ENCODE measurements at regions not wholly inside any gene's neighbourhood (a gene's known extent, or its start where the extent isn't known, plus 50 kb on each side); places are given as distances from the start of the nearest gene placed in this dataset.

DNA sequence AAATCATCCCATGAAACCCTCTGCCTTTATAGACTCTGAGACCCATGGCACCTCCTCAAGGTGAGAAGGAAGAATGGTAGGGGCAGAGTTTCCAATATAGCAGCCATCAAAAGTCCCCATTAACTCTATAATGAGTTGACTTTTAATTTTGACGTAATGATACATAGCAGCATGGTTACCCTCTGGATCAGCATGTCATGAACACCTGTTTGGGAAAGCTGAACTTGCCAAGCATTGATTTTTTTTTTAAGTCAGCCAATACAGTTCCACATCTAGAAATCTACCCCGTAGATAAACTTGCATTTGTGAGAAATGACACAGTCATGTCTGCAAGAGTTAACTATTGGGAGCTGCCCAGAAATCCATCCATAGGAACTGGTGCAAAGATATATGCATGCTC, 191.8 kb downstream of the TMEM114 start:
- DNase-seq (no peak), ATAC-seq (ENCODE audit: poor library complexity) (no peak)
- Histone ChIP-seq H3K27ac (ENCODE audit: low read depth in 1 of 2, low read length in 2 of 2) (no peak overlapping the region), H3K27me3 (ENCODE audit: control insufficient read depth in 1 of 2, insufficient read depth in 2 of 2, low read length in 2 of 2) (no peaks in the 10 kb centered on the region), H3K36me3 (ENCODE audit: insufficient read depth, low read length) (no peaks in the 10 kb centered on the region), H3K9me3 (ENCODE audit: control insufficient read depth in 1 of 2, insufficient read depth in 1 of 2, low read length in 2 of 2) (peaks cover 0 to 16% of the 10 kb centered on the region in 2 experiments), H3K4me1 (ENCODE audit: insufficient read depth, low read length) (no peaks in the 10 kb centered on the region), H3K4me3 (ENCODE audit: low read length) (no peak overlapping the region)
- no peaks in the 10 kb centered on the region for H3K4me1 Mint-ChIP-seq (ENCODE audit: low read depth)
- intact Hi-C loops (cut with DNase I, micrococcal nuclease): no loop called here
- no peak overlapping the region for H3K4me3 Mint-ChIP-seq
- H3K27ac Mint-ChIP-seq: no peak overlapping the region
- no peaks in the 10 kb centered on the region for H3K36me3 Mint-ChIP-seq (ENCODE audit: low read depth)
- no peaks in the 10 kb centered on the region for H3K27me3 Mint-ChIP-seq
- ChIA-PET CTCF (no interaction called here), POLR2A (no interaction called here)
- peaks cover 16% of the 10 kb centered on the region for H3K9me3 Mint-ChIP-seq
- TF ChIP-seq, protein P1, sequence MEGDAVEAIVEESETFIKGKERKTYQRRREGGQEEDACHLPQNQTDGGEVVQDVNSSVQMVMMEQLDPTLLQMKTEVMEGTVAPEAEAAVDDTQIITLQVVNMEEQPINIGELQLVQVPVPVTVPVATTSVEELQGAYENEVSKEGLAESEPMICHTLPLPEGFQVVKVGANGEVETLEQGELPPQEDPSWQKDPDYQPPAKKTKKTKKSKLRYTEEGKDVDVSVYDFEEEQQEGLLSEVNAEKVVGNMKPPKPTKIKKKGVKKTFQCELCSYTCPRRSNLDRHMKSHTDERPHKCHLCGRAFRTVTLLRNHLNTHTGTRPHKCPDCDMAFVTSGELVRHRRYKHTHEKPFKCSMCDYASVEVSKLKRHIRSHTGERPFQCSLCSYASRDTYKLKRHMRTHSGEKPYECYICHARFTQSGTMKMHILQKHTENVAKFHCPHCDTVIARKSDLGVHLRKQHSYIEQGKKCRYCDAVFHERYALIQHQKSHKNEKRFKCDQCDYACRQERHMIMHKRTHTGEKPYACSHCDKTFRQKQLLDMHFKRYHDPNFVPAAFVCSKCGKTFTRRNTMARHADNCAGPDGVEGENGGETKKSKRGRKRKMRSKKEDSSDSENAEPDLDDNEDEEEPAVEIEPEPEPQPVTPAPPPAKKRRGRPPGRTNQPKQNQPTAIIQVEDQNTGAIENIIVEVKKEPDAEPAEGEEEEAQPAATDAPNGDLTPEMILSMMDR (IDR thresholded peaks at IDR 0.05): no peak

GRCh38 chr16:8397223-8397622, 193.1 kb downstream of the TMEM114 start:
- ChIA-PET CTCF (no interaction called here), POLR2A (no interaction called here)
- H3K36me3 Mint-ChIP-seq (ENCODE audit: low read depth): no peaks in the 10 kb centered on the region
- TF ChIP-seq, protein P1 (IDR thresholded peaks at IDR 0.05): no peak
- H3K4me1 Mint-ChIP-seq (ENCODE audit: low read depth): no peaks in the 10 kb centered on the region
- intact Hi-C loops (cut with DNase I, micrococcal nuclease): no loop called here
- no peaks in the 10 kb centered on the region for H3K36me3 ChIP-seq (ENCODE audit: insufficient read depth, low read length)
- no peaks in the 10 kb centered on the region for H3K27me3 Mint-ChIP-seq
- H3K4me3 ChIP-seq (ENCODE audit: low read length): no peak overlapping the region
- no peak overlapping the region for H3K27ac Mint-ChIP-seq
- no peak overlapping the region for H3K27ac ChIP-seq (ENCODE audit: low read depth in 1 of 2, low read length in 2 of 2)
- H3K27me3 ChIP-seq (ENCODE audit: control insufficient read depth in 1 of 2, insufficient read depth in 2 of 2, low read length in 2 of 2): no peaks in the 10 kb centered on the region
- ATAC-seq (ENCODE audit: poor library complexity) (no peak), DNase-seq (no peak)
- H3K9me3 ChIP-seq (ENCODE audit: control insufficient read depth in 1 of 2, insufficient read depth in 1 of 2, low read length in 2 of 2): peaks cover 0 to 13% of the 10 kb centered on the region in 2 experiments
- H3K4me1 ChIP-seq (ENCODE audit: insufficient read depth, low read length): no peaks in the 10 kb centered on the region
- H3K9me3 Mint-ChIP-seq: peaks cover 16% of the 10 kb centered on the region
- no peak overlapping the region for H3K4me3 Mint-ChIP-seq

DNA sequence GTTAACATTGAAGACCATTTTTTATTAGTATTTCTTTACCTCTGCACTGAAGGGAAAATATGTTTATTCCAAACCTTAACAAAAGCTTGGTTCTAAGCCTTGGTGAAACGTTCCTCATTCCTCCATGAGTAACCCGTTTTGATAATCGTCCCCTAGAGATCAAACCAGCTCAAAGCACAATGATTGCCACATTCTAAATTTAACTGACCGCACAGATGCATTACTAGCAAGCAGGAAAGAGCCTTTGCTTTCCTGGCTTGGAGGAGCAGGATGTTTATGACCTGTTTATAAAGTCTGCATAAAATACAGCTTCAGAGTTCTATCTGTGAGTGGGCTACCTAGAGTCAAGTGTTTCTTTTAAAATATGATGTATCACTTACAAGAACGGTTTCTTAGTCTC, 193.8 kb downstream of the TMEM114 start:
- Histone ChIP-seq H3K9me3 (ENCODE audit: control insufficient read depth in 1 of 2, insufficient read depth in 1 of 2, low read length in 2 of 2) (peaks cover 0 to 10% of the 10 kb centered on the region in 2 experiments), H3K27me3 (ENCODE audit: control insufficient read depth in 1 of 2, insufficient read depth in 2 of 2, low read length in 2 of 2) (no peaks in the 10 kb centered on the region), H3K4me1 (ENCODE audit: insufficient read depth, low read length) (no peaks in the 10 kb centered on the region), H3K4me3 (ENCODE audit: low read length) (no peak overlapping the region), H3K36me3 (ENCODE audit: insufficient read depth, low read length) (no peaks in the 10 kb centered on the region), H3K27ac (ENCODE audit: low read depth in 1 of 2, low read length in 2 of 2) (no peak overlapping the region)
- ATAC-seq (ENCODE audit: poor library complexity): no peak
- H3K9me3 Mint-ChIP-seq: peaks cover 16% of the 10 kb centered on the region
- H3K4me1 Mint-ChIP-seq (ENCODE audit: low read depth): no peaks in the 10 kb centered on the region
- H3K4me3 Mint-ChIP-seq: no peak overlapping the region
- no peaks in the 10 kb centered on the region for H3K36me3 Mint-ChIP-seq (ENCODE audit: low read depth)
- TF ChIP-seq, protein P1 (IDR thresholded peaks at IDR 0.05): no peak
- POLR2A ChIA-PET: no interaction called here
- CTCF ChIA-PET: no interaction called here
- H3K27ac Mint-ChIP-seq: no peak overlapping the region
- intact Hi-C loops (cut with DNase I, micrococcal nuclease): no loop called here
- no peak for DNase-seq
- no peaks in the 10 kb centered on the region for H3K27me3 Mint-ChIP-seq

Data from CD4-positive, alpha-beta T cell (primary cell).